H7 (cell line): ENCODE measurements at regions not wholly inside any gene's neighbourhood (a gene's known extent, or its start where the extent isn't known, plus 50 kb on each side); places are given as distances from the start of the nearest gene placed in this dataset.

Source experiments
- DNase-seq: peaks from one replicate; pipeline ENCODE4 v3.0.0; 2012
- H3K27me3 ChIP-seq: 2 replicates; pipeline ENCODE4 v1.6.0; 2011; ENCODE audit warnings: mild to moderate bottlenecking, low read length; ENCODE audit not compliant: control insufficient read depth, insufficient read depth
- H3K36me3 ChIP-seq: replicated peaks from 2 replicates; pipeline ENCODE4 v1.5.1; 2011; ENCODE audit warnings: low read length; ENCODE audit not compliant: control insufficient read depth, insufficient read depth
- H3K4me3 ChIP-seq: 2 replicates; pipeline ENCODE4 v1.5.1; 2011; ENCODE audit warnings: low read depth, mild to moderate bottlenecking, control low read depth, low read length, moderate library complexity; ENCODE audit not compliant: insufficient read depth

- peaks cover 2% of the 10 kb centered on the region; the same call in 1 of the 2 replicates for H3K27me3 ChIP-seq
- H3K4me3 ChIP-seq: no peak overlapping the region
- no peak for DNase-seq
- H3K36me3 ChIP-seq: no peaks in the 10 kb centered on the region
These were observed 1454.1 kb downstream of the UQCRFS1 start for GRCh38 chr19:27758626-27759505.

- H3K27me3 ChIP-seq: peaks cover 2% of the 10 kb centered on the region; the same call in 1 of the 2 replicates
- H3K36me3 ChIP-seq: no peaks in the 10 kb centered on the region
- no peak for DNase-seq
- no peak overlapping the region for H3K4me3 ChIP-seq
These were observed 1458.3 kb downstream of the UQCRFS1 start for GRCh38 chr19:27754700-27755099.

- H3K27me3 ChIP-seq: peaks cover 2% of the 10 kb centered on the region; the same call in 1 of the 2 replicates
- H3K36me3 ChIP-seq: no peaks in the 10 kb centered on the region
- no peak overlapping the region for H3K4me3 ChIP-seq
- DNase-seq: no peak
These were observed 1459.3 kb downstream of the UQCRFS1 start for GRCh38 chr19:27753622-27754021.

- H3K27me3 ChIP-seq: peaks cover 2% of the 10 kb centered on the region; the same call in 1 of the 2 replicates
- no peak overlapping the region for H3K4me3 ChIP-seq
- DNase-seq: no peak
- no peaks in the 10 kb centered on the region for H3K36me3 ChIP-seq
These were observed 1460.3 kb downstream of the UQCRFS1 start for GRCh38 chr19:27752530-27753184.

- DNase-seq: no peak
- H3K27me3 ChIP-seq: no peaks in the 10 kb centered on the region; the same call in 1 of the 2 replicates
- H3K4me3 ChIP-seq: no peak overlapping the region
These were observed 1461.9 kb downstream of the UQCRFS1 start for GRCh38 chr19:27751044-27751391.

GRCh38 chr19:27750391-27751043 lies 1462.4 kb downstream of the UQCRFS1 start:
- no peaks in the 10 kb centered on the region for H3K36me3 ChIP-seq
- DNase-seq: no peak
- H3K4me3 ChIP-seq: no peak overlapping the region
- no peaks in the 10 kb centered on the region; the same call in 1 of the 2 replicates for H3K27me3 ChIP-seq

More at GRCh38 chr19:27751044-27751391, 1461.9 kb downstream of the UQCRFS1 start:
- no peaks in the 10 kb centered on the region for H3K36me3 ChIP-seq

- no peak for DNase-seq
- H3K4me3 ChIP-seq: no peak overlapping the region
- no peaks in the 10 kb centered on the region for H3K36me3 ChIP-seq
- no peaks in the 10 kb centered on the region; the same call in 1 of the 2 replicates for H3K27me3 ChIP-seq
These were observed 1464.3 kb downstream of the UQCRFS1 start for GRCh38 chr19:27748551-27749152.

GRCh38 chr19:27746691-27747380 lies 1466.1 kb downstream of the UQCRFS1 start:
- H3K36me3 ChIP-seq: no peaks in the 10 kb centered on the region
- H3K4me3 ChIP-seq: no peak overlapping the region
- peak; percentile 71 for DNase-seq
- H3K27me3 ChIP-seq: no peaks in the 10 kb centered on the region

GRCh38 chr19:27745978-27746542 lies 1466.9 kb downstream of the UQCRFS1 start:
- H3K4me3 ChIP-seq: no peak overlapping the region
- DNase-seq: no peak
- no peaks in the 10 kb centered on the region for H3K36me3 ChIP-seq
- no peaks in the 10 kb centered on the region for H3K27me3 ChIP-seq

GRCh38 chr19:27744926-27745768 lies 1467.8 kb downstream of the UQCRFS1 start:
- Histone ChIP-seq H3K36me3 (no peaks in the 10 kb centered on the region), H3K27me3 (no peaks in the 10 kb centered on the region), H3K4me3 (no peak overlapping the region)
- DNase-seq: no peak

- Histone ChIP-seq H3K4me3 (no peak overlapping the region), H3K27me3 (no peaks in the 10 kb centered on the region), H3K36me3 (no peaks in the 10 kb centered on the region)
- DNase-seq: no peak
These were observed 1470.9 kb downstream of the UQCRFS1 start for GRCh38 chr19:27742041-27742440.

- no peak for DNase-seq
- Histone ChIP-seq H3K27me3 (no peaks in the 10 kb centered on the region), H3K4me3 (no peak overlapping the region), H3K36me3 (no peaks in the 10 kb centered on the region)
These were observed 1471.7 kb downstream of the UQCRFS1 start for GRCh38 chr19:27741236-27741635.

GRCh38 chr19:27740396-27740795 lies 1472.6 kb downstream of the UQCRFS1 start:
- Histone ChIP-seq H3K4me3 (no peak overlapping the region), H3K36me3 (no peaks in the 10 kb centered on the region), H3K27me3 (no peaks in the 10 kb centered on the region)
- DNase-seq: no peak
